ENCODE measurements at regions not wholly inside any gene's neighbourhood (a gene's known extent, or its start where the extent isn't known, plus 50 kb on each side); places are given as distances from the start of the nearest gene placed in this dataset.
"Not testable (repeated sequence)": the region's sequence is repeated elsewhere in the genome, so short reads cannot be mapped to it uniquely, and the experiment has no call there.

DNA sequence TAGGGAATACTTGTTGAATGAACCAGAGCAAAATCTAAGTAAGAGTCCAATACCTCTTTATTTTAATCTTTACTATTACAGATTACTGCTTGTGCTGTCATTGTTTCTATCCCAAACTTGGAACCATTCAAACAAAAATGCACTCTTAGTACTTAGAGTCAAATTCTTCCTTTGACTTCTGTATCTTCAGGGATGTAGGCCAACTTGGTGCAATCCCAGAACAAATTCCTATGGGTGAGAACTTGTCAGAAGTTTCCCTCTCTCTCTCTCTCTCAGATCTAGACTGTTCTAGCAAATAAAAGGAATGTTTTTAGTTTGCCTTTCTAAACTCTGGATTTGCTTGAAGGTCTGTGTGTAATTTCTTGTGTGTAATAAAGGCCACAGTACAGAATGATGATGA lies 329.0 kb upstream of the TMTC4 start:
- ATAC-seq: no peak
- no peak for DNase-seq

DNA sequence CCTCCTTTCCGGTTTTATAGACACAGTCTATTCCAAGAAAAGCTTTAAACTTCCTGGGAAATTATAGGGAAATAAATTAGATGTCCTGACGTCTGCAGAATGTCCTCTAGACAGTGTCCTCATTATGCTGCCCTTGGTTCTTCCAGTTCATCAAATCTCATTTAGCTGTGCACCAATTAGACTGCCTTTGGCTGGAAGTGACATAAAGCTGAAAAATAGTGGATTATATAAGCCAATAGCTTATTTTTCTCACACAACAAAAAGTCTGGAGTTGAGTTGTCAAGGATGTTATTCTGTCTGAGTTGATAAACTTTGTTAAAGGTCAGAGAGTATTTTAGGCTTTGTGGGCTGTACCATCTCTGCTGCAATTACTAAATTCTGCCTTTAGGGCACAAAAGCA lies 314.8 kb upstream of the TMTC4 start:
- no peak for DNase-seq
- no peak for ATAC-seq

DNA sequence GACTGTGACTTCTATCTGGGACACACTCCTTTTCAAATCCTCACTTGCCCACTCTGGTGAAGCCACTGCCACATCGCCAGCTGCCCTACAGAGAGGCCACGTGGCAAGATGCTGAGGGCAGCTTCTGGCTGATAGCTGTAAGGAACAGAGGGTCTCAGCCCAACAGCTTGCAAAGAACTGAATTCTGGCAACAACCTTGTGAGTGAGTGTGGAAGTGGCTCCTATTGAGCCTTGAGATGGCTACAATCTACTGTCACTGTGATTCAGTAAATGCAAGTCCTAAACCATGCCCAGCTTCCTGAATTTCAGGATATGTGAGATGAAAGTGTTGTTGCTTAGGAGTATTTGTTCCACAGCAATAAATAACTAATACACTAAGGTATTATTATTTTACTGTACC lies 314.3 kb upstream of the TMTC4 start:
- no peak for ATAC-seq
- DNase-seq: no peak

DNA sequence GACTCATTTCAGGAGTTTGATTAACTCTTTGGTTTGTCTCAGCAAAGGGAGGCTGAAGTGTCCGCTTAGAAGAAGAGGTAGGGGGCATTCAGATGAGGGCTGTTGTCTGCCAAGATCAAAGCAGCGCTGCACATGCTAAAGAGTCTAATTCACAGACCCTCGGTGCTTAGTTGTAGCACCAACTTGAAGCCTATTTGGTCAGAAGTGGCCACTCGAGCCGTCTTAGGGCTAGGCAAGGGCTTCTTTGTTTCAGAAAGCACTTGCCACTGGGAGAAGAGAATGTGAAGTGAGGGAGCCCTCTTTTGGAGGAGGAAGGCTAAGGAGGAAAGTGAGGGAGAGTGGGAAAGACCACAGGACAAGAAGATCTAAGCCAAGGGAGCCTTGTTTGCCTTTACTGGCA lies 313.4 kb upstream of the TMTC4 start:
- DNase-seq: no peak
- no peak for ATAC-seq

DNA sequence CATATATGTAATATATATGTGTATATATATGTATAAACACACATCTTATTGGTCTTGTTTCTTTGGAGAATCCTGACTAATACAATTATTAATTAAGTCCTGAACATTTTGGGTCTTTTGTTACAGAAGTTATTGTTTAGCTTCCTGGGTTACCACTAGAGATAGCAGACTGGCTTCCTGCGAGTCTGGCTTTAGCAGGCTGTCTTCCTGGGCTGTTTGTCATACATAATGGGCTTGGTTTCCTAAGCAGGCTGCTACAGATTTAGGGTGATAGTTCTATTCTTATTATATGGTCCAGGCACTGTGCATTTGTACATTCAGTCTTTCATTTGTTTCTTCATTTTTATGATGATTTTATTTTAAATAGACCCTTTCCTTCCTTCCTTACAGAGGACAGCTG lies 312.0 kb upstream of the TMTC4 start:
- ATAC-seq: no peak

DNA sequence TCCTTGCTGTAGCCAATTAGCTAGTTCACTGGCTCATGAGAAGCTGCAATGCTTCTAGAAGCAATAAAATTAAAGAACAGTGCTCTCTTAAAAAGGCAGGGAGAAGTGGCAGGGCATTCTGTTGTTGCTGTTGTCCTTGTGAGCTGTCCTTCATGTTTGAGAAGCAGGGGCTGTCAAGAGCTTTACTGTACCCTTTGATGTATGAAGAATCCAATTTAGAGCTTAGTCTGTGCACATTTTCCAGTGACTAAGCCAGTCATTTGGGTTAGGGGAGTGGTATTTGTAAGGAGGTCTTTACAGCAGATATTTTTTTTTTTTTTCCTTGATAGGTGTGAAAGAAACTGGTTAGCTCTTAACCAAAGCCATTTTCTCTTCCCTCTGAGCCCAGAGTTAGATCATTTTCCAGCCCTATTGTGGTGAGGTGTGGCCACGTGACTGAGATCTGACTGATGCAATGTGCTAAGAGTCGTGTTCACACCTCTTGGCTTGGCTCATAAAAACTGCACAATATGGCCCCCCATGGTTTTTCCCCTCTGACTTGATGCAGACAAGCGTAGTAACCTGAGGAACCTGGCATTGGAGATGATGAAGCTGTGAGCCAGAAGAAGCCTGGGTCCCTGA lies 309.6 kb upstream of the TMTC4 start:
- no peak for ATAC-seq
- DNase-seq: no peak

More for the DNA sequence above, 312.0 kb upstream of the TMTC4 start:
- DNase-seq: no peak

DNA sequence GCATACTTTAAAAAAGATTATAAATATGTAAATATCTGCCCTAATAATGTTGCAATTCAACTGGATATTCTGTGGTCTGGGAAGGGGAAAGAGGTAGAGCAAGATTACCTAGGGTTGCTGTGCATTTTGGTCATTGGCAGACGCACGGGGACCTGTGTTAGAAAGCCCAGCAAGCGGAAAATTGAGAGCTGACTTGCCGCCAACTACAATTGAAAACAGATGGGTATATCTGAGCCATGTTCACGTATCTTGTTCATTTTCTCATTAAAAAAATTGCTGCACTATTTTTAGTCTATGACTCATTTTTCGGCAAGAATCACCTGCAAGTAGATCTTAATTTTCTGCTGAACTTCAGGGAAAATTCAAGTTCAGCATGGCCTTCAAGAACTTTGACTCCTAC lies 308.5 kb upstream of the TMTC4 start:
- ATAC-seq (no peak), DNase-seq (no peak)

DNA sequence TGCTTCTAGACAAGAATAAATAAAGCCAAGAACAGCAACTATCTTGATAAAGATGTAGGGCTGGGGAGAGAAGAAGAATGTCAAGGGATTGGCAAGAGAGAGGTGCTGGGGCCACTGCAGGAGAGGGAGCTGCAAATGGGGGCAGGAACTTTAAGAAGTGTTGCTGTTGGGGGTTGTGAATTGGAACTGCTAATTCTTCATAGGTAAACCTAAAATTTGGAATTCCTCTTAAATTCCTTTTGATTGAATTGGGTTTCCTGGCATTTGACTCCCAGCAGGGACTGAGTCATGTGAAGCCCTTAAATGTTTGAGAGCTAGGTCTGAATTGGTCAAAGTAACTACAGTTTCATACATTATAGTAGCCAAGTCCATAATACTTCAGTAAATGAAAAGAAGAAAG lies 305.6 kb upstream of the TMTC4 start:
- DNase-seq (no peak), ATAC-seq (no peak)

DNA sequence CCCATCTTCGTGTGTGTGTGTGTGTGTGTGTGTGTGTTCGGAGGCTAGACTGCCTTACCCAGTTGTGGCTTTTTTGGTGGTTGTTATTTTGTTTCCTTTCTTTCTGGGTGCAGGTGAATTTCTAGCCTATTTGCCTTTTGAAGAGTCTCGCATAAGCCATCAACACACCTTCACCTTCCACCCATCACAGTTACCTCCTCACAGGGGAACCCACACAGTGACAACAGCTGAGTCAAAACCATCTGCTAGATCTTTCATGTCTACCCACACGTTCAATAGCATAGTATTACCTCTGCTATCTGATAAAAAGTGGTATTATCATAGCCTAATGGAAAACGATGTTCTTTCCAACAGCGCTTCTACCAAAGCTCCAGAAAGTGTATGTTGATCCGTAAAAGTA lies 303.2 kb upstream of the TMTC4 start:
- ATAC-seq (no peak), DNase-seq (no peak)

DNA sequence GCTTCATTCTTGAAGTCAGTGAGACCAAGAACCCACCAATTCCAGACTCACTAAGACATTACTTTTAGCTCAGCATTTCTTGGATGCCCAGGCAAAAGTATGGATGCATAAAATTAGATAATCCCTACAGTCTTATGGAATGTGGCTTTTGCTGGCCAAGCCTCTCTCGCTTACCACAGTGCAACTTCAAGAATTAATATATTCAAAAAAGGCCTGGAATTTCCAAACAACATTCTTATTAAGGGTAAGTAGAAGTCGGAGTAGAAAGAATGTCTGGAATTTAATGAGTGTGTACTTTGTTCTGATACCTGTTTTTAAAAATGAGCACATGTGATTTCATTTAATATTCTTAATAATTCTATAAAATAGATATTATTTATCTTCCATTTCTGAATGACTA lies 302.4 kb upstream of the TMTC4 start:
- DNase-seq: no peak
- ATAC-seq: no peak

DNA sequence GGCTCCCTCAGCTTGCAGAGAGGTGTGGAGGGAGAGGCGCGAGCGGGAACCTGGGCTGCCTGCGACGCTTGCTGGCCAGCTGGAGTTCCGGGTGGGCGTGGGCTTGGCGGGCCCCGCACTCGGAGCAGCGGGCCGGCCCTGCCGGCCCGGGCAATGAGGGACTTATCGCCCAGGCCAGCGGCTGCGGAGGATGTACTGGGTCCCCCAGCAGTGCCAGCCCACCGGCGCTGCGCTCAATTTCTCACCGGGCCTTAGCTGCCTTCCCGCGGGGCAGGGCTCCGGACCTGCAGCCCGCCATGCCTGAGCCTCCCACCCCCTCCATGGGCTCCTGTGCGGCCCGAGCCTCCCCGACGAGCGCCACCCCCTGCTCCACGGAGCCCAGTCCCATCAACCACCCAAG lies 301.1 kb upstream of the TMTC4 start:
- ATAC-seq, DNase-seq: not testable (repeated sequence)

DNA sequence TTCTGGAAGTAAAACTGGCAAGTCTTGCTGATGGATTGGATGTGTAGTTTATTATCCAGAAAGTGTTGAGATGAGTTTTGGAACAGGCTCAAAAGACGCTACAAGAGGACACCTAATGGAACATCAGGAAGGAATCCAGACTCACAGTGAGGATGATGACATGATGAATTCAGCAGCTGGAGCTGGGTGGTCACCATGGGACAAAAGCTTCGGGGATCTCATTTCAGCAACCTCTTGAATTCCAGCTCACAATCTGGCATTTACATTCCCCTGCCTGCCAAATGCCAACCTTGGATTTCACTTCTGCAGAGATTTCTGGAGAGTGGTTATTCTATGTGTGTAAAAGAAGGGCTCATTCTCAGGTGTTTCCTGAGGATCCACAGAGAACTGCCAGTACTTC lies 288.0 kb upstream of the TMTC4 start:
- ATAC-seq (no peak), DNase-seq (no peak)

DNA sequence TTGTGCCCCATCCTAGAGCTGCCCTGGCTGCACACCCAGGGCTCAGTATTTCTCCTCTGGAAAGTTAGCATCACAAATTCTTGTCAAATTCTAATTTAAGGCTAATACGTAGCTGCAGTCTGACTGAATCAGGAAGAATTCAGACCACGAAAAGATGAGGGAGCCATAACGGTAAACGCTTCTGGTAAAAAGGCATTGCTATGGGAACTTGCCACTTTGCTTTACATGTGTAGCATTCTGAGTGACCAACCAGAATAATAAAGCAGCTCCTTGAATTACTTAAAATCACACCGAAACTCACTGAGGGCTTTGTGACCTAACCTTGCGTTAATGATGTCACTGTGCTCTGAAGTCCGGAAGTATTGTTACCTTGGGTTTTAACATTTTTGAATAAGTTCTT lies 286.6 kb upstream of the TMTC4 start:
- no peak for ATAC-seq
- DNase-seq: no peak

DNA sequence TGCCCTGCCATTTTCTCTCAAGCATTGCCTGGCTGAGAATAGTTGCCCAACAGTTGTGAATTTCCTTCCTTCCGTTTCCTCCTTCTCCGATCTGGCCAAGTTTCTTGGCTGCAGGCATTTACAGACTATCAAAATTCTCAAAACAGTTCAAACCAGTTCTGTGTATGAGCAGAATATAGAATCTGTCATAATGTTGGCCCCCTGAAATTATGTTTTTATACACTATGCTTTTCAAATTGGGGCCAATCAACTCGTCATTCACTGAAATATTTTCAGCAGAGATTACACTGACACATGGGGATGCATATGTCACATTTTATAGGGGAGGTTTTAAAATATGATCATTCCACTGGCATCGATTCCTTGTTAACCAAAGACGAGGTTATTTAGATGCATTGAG lies 284.2 kb upstream of the TMTC4 start:
- DNase-seq (no peak), ATAC-seq (no peak)

DNA sequence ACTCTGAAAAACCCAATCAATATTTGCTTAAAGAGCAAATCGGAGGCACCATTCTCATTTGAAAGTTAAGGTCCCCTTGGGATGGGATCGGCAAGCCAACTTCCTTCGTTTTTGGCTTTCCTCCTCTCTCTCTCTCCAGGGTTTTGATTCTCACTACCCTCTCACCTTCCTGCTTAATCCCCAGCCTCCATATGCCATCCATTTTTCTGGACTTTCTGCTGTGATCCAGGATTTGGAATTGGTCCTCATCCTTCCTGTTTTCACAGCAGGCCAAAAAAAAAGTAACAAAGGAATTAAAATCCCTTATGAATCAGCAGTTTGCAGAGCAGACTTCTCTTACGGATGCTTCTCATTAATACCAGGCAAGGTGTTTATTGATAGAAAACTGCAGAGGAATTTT lies 283.1 kb upstream of the TMTC4 start:
- DNase-seq: no peak
- ATAC-seq: no peak

DNA sequence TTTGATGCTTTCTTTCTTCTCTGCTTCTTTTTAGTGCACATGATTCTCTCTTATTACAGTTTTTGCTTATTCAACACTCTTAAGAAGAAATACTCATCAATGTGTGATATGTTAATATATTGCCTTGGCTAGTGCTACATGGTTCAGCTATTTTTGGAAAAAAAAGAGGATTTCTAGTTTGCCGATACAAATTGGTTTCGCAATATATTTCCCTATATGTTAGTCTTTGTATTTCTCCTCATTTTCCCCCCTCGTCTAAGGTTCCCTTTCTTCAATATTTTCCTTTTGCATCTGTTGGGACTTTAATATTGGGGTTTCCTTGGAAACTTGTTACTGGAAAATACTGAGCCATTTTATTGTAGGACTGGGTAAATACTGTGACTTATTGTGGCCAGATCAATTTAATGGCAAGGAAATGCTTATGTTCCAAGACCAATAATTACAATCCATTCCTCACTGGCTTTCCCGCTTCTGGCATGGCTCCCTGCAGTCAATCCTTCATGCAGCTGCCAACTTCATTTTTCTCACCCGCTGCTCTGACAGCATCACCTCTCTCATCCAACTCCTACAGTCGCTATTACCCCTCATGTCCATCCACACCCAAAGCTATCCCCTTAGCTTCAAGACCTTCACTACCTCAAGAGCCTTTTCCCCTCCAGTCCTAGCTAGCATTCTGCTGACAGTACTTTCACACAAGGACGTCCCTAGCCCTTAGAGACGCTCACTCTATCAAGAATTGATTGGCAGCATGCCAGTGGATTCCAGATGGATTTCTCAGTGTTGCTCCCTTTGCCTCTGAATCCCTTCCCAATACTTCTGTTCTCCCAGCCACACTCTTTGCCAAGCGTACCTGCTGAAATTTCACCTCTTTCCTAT lies 280.1 kb upstream of the TMTC4 start:
- DNase-seq: no peak
- ATAC-seq: no peak

DNA sequence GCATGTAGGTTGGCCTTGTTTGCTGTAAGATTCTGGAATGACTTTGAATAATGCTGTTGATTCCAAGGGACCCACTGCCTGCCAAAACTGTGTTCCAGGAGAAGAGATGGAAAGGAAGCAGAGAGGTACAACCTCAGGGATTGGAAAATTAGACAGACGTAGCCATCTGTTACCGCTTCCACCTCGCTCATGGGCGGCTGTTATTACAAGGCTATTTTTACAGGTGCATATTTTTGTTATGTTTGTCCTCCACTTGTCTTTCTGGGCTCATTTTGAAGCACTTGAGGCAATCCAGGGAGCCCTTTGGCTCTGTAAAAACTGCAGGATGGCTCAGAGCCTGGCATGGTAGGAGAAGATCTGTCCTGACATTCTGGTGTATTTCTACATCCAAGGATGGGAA lies 276.4 kb upstream of the TMTC4 start:
- no peak for ATAC-seq

DNA sequence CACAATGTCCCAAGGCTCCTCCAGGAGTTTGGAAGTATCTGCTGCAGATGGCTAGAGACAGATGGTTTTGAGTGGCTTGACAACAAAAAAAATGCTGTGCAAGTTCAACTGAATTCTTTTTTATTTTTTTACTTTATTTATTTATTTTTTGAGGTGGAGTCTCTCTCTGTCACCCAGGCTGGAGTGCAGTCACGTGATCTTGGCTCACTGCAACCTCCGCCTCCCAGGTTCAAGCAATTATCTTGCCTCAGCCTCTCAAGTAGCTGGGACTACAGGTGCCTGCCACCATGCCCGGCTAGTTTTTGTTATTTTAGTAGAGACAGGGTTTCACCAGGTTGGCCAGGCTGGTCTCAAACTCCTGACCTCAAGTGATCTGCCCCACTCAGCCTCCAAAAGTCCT lies 274.3 kb upstream of the TMTC4 start:
- not testable (repeated sequence) for DNase-seq, ATAC-seq

More for the DNA sequence above, 276.4 kb upstream of the TMTC4 start:
- DNase-seq: no peak

DNA sequence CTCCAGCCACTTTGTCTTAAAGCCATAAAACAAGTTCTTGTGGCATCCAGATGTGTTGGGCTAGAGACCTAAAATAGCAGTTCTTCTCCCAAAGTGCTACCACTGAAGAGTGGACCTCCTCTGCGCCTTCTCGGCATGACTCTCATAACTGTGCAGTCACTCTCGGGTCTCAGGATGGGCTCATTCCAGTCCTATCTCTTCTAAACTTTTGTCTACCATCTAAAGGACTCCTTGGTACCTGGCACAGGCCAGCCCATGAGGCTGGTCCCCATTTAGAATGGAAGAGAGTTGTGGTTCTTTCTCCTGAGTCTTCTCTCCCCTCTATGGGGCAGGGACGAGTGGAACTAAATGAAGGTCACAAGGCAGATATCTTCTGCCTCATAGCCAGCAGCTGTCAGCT lies 272.0 kb upstream of the TMTC4 start:
- ATAC-seq (no peak), DNase-seq (no peak)

DNA sequence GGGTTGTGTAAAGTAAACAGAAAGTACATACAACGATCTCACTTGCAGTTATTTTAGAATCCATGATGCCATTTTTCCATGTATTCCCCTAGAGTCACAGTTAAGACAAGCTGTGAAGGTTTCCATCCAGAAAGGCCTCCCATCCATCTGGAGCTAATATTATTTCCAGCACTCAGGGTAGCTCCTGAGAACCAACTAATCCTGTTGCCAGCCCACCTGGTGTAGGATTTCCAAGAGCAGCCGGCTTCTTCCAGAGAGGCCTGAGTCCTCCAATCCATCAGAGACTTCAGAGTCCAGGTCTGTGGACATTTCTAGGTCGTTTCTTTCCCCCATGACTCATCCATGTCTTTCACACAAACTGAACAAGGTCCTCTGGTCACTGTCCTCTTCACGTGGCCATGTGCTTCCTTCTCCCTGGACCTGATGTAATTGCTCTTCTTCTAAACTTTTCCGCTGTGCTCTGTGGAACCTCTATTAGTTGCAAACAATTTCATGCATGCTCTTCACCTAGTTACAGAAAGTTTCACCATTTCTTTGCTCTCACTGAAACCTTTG lies 270.3 kb upstream of the TMTC4 start:
- DNase-seq (no peak), ATAC-seq (no peak)

DNA sequence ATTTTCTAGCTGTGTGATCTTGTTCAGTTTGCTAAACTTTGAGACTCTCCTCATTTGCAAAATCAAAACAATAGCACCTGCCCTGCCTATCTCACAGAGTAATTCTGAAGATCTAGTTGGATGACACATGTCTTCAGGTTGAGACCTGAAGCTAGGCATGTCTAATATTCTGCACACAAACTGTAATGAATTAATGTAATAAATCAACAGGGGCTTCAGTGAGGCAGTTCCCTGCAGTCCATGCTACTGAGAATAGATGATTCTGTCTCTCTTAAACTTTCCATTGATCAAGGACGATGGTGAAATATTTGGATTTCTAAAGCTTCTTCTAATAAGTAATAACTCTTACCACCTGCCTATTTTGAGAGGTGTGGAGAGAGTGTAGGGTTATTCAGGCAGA lies 268.1 kb upstream of the TMTC4 start:
- DNase-seq: no peak
- ATAC-seq: no peak

DNA sequence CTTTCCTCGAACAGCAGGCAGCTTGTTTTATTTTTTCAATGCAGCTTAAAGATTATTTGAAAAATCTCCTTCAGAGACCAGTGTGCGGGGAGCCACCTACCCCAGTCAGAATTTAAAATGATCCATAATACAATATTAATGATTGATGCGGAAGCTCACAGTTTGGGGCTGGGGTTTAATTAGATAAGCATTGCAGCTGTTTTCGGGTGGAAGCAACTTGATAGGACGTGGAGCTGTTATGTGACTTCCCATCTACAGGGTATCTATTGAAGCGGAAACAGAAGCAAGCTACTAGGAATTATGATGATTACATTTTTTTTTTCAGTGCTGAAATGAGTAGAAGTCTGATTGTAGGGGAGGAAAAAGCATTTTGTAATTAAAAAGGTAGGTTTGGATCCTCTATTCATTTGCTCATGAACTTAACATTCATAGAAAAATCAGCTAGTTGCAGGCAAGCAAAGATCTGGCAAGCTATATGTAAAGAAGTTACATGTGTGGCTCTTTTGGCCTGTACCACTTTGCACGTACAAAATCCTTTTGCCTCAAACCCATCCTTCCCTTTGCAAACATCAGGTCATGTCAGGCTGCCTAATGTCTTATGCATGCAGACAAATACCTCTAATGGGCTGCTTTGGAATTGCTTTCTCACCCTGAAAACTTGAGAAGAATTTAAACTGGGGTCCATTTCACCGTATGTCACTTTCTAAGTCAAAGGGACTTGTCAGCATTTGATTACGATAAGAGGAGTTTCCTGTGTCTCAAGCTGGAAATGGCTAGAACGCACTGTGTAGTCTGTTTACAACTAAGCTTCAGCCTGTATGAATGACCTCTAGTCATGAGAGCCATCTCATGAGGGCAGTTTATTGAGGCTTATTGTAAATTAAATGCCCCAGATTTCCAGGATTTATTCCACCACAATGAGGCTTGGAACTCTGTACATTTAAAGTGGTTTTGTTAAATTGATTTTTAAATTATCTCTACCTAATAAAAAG lies 267.1 kb upstream of the TMTC4 start:
- DNase-seq: no peak
- no peak for ATAC-seq

Data from stimulated activated naive CD8-positive, alpha-beta T cell treated with anti-CD3 and anti-CD28 coated beads, Interleukin-15, Interleukin-2, amounts not matched to agents 100 U/mL and 50 U/mL, for 24 hours (primary cell).